Lower lobe of right lung (tissue), 2 donors: ENCODE measurements at regions not wholly inside any gene's neighbourhood (a gene's known extent, or its start where the extent isn't known, plus 50 kb on each side); places are given as distances from the start of the nearest gene placed in this dataset.
A peak's percentile ranks its signal among the peaks of the same experiment; 100 is the strongest.

ENCODE experiments used
- ATAC-seq, 2 donors: fragments of 200-7000 bp; cut with Tn5 transposase; one replicate each; pipeline ENCODE4 v1.9.1; 2020 to 2022; ENCODE audit warnings: mild to moderate bottlenecking in 2 of 2, moderate library complexity in 2 of 2
- DNase-seq: peaks from one replicate; pipeline ENCODE4 v3.0.0-alpha.2; 2020
- H3K27ac ChIP-seq: fragments of 200-600 bp; one replicate; pipeline ENCODE4 v1.8.0; 2022
- H3K27me3 ChIP-seq: fragments of 200-600 bp; one replicate; pipeline ENCODE4 v1.8.0; 2022; ENCODE audit warnings: low read depth
- H3K36me3 ChIP-seq: fragments of 200-600 bp; one replicate; pipeline ENCODE4 v1.8.0; 2022; ENCODE audit warnings: mild to moderate bottlenecking
- H3K4me1 ChIP-seq: fragments of 200-600 bp; one replicate; pipeline ENCODE4 v1.8.0; 2022
- H3K4me3 ChIP-seq: fragments of 200-600 bp; one replicate; pipeline ENCODE4 v1.8.0; 2022; ENCODE audit warnings: mild to moderate bottlenecking
- H3K9me3 ChIP-seq: fragments of 200-600 bp; one replicate; pipeline ENCODE4 v1.8.0; 2022
- CTCF ChIP-seq: fragments of 200-600 bp; IDR thresholded peaks from one replicate; pipeline ENCODE4 v1.8.0; 2022; ENCODE audit warnings: antibody characterized with exemption, mild to moderate bottlenecking
- intact Hi-C: fragments of 100-400 bp; cut with DNase I; formaldehyde crosslinking; loops from one replicate; pipeline ENCODE4 v1.11.0; 2022
- donor health status: DM: no; HTN: yes; CAD: no; lungs with severe emphysema.

- H3K4me3 ChIP-seq = no peak overlapping the region
- no peak for ATAC-seq
- H3K27ac ChIP-seq = no peak overlapping the region
- no peaks in the 10 kb centered on the region for H3K9me3 ChIP-seq
- no peak for TF ChIP-seq CTCF
- DNase-seq = no peak
- H3K4me1 ChIP-seq = no peaks in the 10 kb centered on the region
- no peaks in the 10 kb centered on the region for H3K27me3 ChIP-seq
- H3K36me3 ChIP-seq = no peaks in the 10 kb centered on the region
- intact Hi-C loops = no loop called here
These were observed 123.3 kb upstream of the TMTC4 start for GRCh38 chr13:100797921-100798320.

GRCh38 chr13:100796463-100796862, 121.9 kb upstream of the TMTC4 start:
- intact Hi-C loops = no loop called here
- no peak for ATAC-seq
- Histone ChIP-seq H3K4me1 (no peaks in the 10 kb centered on the region), H3K27ac (no peak overlapping the region), H3K9me3 (peaks cover 3% of the 10 kb centered on the region), H3K36me3 (no peaks in the 10 kb centered on the region), H3K4me3 (no peak overlapping the region), H3K27me3 (no peaks in the 10 kb centered on the region)
- no peak for DNase-seq
- TF ChIP-seq CTCF = no peak

GRCh38 chr13:100794575-100794974, 120.0 kb upstream of the TMTC4 start:
- Histone ChIP-seq H3K36me3 (no peaks in the 10 kb centered on the region), H3K4me3 (no peak overlapping the region), H3K9me3 (peaks cover 3% of the 10 kb centered on the region), H3K4me1 (peaks cover 6% of the 10 kb centered on the region), H3K27ac (no peak overlapping the region), H3K27me3 (no peaks in the 10 kb centered on the region)
- no peak for DNase-seq
- ATAC-seq = no peak
- no peak for TF ChIP-seq CTCF
- intact Hi-C loops = no loop called here

- ATAC-seq (no peak), DNase-seq (no peak)
- Histone ChIP-seq H3K27me3 (no peaks in the 10 kb centered on the region), H3K36me3 (no peaks in the 10 kb centered on the region), H3K9me3 (peaks cover 3% of the 10 kb centered on the region), H3K4me1 (peaks cover 15% of the 10 kb centered on the region), H3K27ac (no peak overlapping the region), H3K4me3 (no peak overlapping the region)
- no peak for TF ChIP-seq CTCF
- intact Hi-C loops = no loop called here
These were observed 115.8 kb upstream of the TMTC4 start for GRCh38 chr13:100790405-100790804.

- Histone ChIP-seq H3K4me3 (no peak overlapping the region), H3K27me3 (no peaks in the 10 kb centered on the region), H3K4me1 (peaks cover 15% of the 10 kb centered on the region), H3K36me3 (no peaks in the 10 kb centered on the region), H3K9me3 (peaks cover 3% of the 10 kb centered on the region), H3K27ac (peak overlapping the region; percentile 31)
- no peak for DNase-seq
- intact Hi-C loops = no loop called here
- TF ChIP-seq CTCF = no peak
- peak in 1 of 2 donors; percentile 20 for ATAC-seq
These were observed 115.4 kb upstream of the TMTC4 start for GRCh38 chr13:100789968-100790367.

GRCh38 chr13:100789481-100789880, 114.9 kb upstream of the TMTC4 start:
- peaks cover 15% of the 10 kb centered on the region for H3K4me1 ChIP-seq
- TF ChIP-seq CTCF = no peak
- peak overlapping the region; percentile 31 for H3K27ac ChIP-seq
- H3K27me3 ChIP-seq = no peaks in the 10 kb centered on the region
- H3K4me3 ChIP-seq = no peak overlapping the region
- peak; percentile 47 for DNase-seq
- intact Hi-C loops = no loop called here
- ATAC-seq = peak; percentile 97 to 98
- H3K9me3 ChIP-seq = peaks cover 3% of the 10 kb centered on the region
- H3K36me3 ChIP-seq = no peaks in the 10 kb centered on the region
